SK-N-SH (cell line): ENCODE measurements at regions not wholly inside any gene's neighbourhood (a gene's known extent, or its start where the extent isn't known, plus 50 kb on each side); places are given as distances from the start of the nearest gene placed in this dataset.

Source experiments
- CTCF ChIA-PET: fragments of 300-600, 350-600 bp; formaldehyde crosslinking; extraction: SDS; loops from one replicate; lab custom pipeline; 2021; lab: Yijun Ruan, JAX
- POLR2A ChIA-PET: fragments of 350-600 bp; sonication (Branson Sonifier 250); formaldehyde crosslinking; extraction: SDS; loops from one replicate; lab custom pipeline; 2020; ENCODE audit warnings: antibody characterized with exemption, inconsistent platforms; lab: Yijun Ruan, JAX
- DNase-seq: peaks from one replicate; pipeline ENCODE4 v3.0.0; 2012
- H2AFZ ChIP-seq: fragments of 200-600 bp; sonication (generic); 2 replicates; pipeline ENCODE4 v1.8.1; 2016; ENCODE audit warnings: antibody characterized with exemption, mild to moderate bottlenecking, low read depth
- H3F3A ChIP-seq: fragments of 200-600 bp; sonication (generic); replicated peaks from 2 replicates; pipeline ENCODE3; 2016; ENCODE audit warnings: antibody characterized with exemption, mild to moderate bottlenecking; ENCODE audit not compliant: insufficient read depth
- H3K27ac ChIP-seq, 2 experiments: fragments of 200-500 bp in 1 of 2; fragments of 200-600 bp in 1 of 2; sonication (Bioruptor generic) in 1 of 2; sonication (generic), shearing (Covaris generic) in 1 of 2; 2 replicates each; pipeline versions ENCODE4 v1.5.1 to v1.6.1; 2014 to 2016; ENCODE audit warnings: low read depth in 2 of 2, inconsistent platforms in 1 of 2, low read length in 1 of 2, mild to moderate bottlenecking in 1 of 2, mixed read lengths in 1 of 2
- H3K27me3 ChIP-seq: fragments of 200-600 bp; sonication (generic), shearing (Covaris generic); 2 replicates; pipeline ENCODE4 v1.6.1; 2016; ENCODE audit warnings: mixed run types; ENCODE audit not compliant: insufficient read depth
- H3K36me3 ChIP-seq, 2 experiments: fragments of 200-500 bp in 1 of 2; fragments of 200-600 bp in 1 of 2; sonication (Bioruptor generic) in 1 of 2; sonication (generic) in 1 of 2; replicated peaks in 1 of 2; 2 replicates each; pipeline versions ENCODE3 to v1.5.1; 2014 to 2016; ENCODE audit warnings: low read length in 1 of 2, mild to moderate bottlenecking in 1 of 2; ENCODE audit not compliant: insufficient read depth in 2 of 2, control insufficient read depth in 1 of 2
- H3K4me1 ChIP-seq, 2 experiments: fragments of 200-500 bp in 1 of 2; fragments of 200-600 bp in 1 of 2; sonication (Bioruptor generic) in 1 of 2; sonication (generic), shearing (Covaris generic) in 1 of 2; 2 replicates each; pipeline versions ENCODE4 v1.5.1 to v1.6.1; 2014 to 2016; ENCODE audit warnings: low read depth in 1 of 2, low read length in 1 of 2, mixed run types in 1 of 2; ENCODE audit not compliant: insufficient read depth in 2 of 2, control insufficient read depth in 1 of 2
- H3K4me2 ChIP-seq: fragments of 200-600 bp; sonication (generic), shearing (Covaris generic); 2 replicates; pipeline ENCODE4 v1.6.1; 2017; ENCODE audit warnings: mixed run types
- H3K4me3 ChIP-seq, 2 experiments: fragments of 200-500 bp in 1 of 2; fragments of 200-600 bp in 1 of 2; sonication (Bioruptor generic) in 1 of 2; sonication (generic), shearing (Covaris generic) in 1 of 2; 2 replicates each; pipeline versions ENCODE4 v1.5.1 to v1.8.1; 2014 to 2016; ENCODE audit warnings: low read depth in 2 of 2, inconsistent platforms in 1 of 2, low read length in 1 of 2, mild to moderate bottlenecking in 1 of 2, mixed read lengths in 1 of 2, moderate library complexity in 1 of 2
- H3K79me2 ChIP-seq: fragments of 200-600 bp; sonication (generic); 2 replicates; pipeline ENCODE4 v1.8.1; 2017; ENCODE audit warnings: mild to moderate bottlenecking; ENCODE audit not compliant: insufficient read depth
- H3K9ac ChIP-seq: fragments of 200-600 bp; sonication (generic); 2 replicates; pipeline ENCODE4 v1.6.1; 2017; ENCODE audit warnings: mixed run types
- H3K9me2 ChIP-seq: fragments of 200-600 bp; sonication (generic); 2 replicates; pipeline ENCODE4 v1.6.1; 2017; ENCODE audit warnings: mixed run types
- H3K9me3 ChIP-seq: fragments of 200-600 bp; sonication (generic); 2 replicates; pipeline ENCODE4 v1.6.1; 2017; ENCODE audit warnings: mixed run types, mild to moderate bottlenecking, moderate library complexity
- H4K20me1 ChIP-seq: fragments of 200-600 bp; sonication (generic); 2 replicates; pipeline ENCODE4 v1.6.1; 2017; ENCODE audit warnings: mild to moderate bottlenecking, mixed run types; ENCODE audit not compliant: insufficient read depth
- CHD2 ChIP-seq: fragments of 150-350 bp; IDR thresholded peaks from 2 replicates; pipeline ENCODE4 v1.6.1; 2018; ENCODE audit warnings: low read length; ENCODE audit not compliant: partially characterized antibody
- ELF1 ChIP-seq: IDR thresholded peaks from 2 replicates; pipeline ENCODE4 v1.4.0; 2012
- EP300 ChIP-seq, 2 experiments: IDR thresholded peaks; 2 replicates each; pipeline versions ENCODE4 v1.4.0 to v1.6.1; 2012; ENCODE audit warnings: borderline replicate concordance in 1 of 2, low read depth in 1 of 2, low read length in 1 of 2
- EZH2phosphoT487 ChIP-seq: fragments of 200-600 bp; sonication (generic); IDR thresholded peaks from 2 replicates; pipeline ENCODE4 v1.6.1; 2017; ENCODE audit warnings: low read depth, mixed run types, mild to moderate bottlenecking, antibody characterized with exemption, moderate library complexity, borderline replicate concordance
- FOSL2 ChIP-seq: IDR thresholded peaks from 2 replicates; pipeline ENCODE4 v1.4.0; 2012; ENCODE audit warnings: low read depth, mild to moderate bottlenecking, moderate library complexity, borderline replicate concordance
- MEF2A ChIP-seq: IDR thresholded peaks from 2 replicates; pipeline ENCODE4 v1.4.0; 2012; ENCODE audit warnings: low read depth, borderline replicate concordance
- MXI1 ChIP-seq: IDR thresholded peaks from 2 replicates; pipeline ENCODE4 v1.6.1; 2012; ENCODE audit warnings: mild to moderate bottlenecking, low read depth, low read length, improper control_type of control experiment
- NRF1 ChIP-seq: IDR thresholded peaks from 2 replicates; pipeline ENCODE4 v1.6.1; 2012; ENCODE audit warnings: low read depth, mild to moderate bottlenecking, low read length
- PBX3 ChIP-seq: IDR thresholded peaks from 2 replicates; pipeline ENCODE4; 2012
- POLR2AphosphoS5 ChIP-seq: IDR thresholded peaks from 2 replicates; pipeline ENCODE4 v1.6.1; 2012; ENCODE audit warnings: low read depth, low read length
- RAD21 ChIP-seq: IDR thresholded peaks from 2 replicates; pipeline ENCODE4 v1.6.1; 2012; ENCODE audit warnings: mild to moderate bottlenecking, low read length
- RFX5 ChIP-seq: IDR thresholded peaks from 2 replicates; pipeline ENCODE4 v1.6.1; 2012; ENCODE audit warnings: mild to moderate bottlenecking, improper control_type of control experiment, low read length
- SIN3A ChIP-seq: IDR thresholded peaks from 2 replicates; pipeline ENCODE4 v1.6.1; 2012; ENCODE audit warnings: low read depth, mild to moderate bottlenecking, low read length, moderate library complexity, borderline replicate concordance
- SMC3 ChIP-seq: IDR thresholded peaks from 2 replicates; pipeline ENCODE4 v1.6.1; 2012; ENCODE audit warnings: low read depth, low read length, improper control_type of control experiment
- TAF1 ChIP-seq: IDR thresholded peaks from 2 replicates; pipeline ENCODE4 v1.6.1; 2012; ENCODE audit warnings: low read depth, mild to moderate bottlenecking, low read length, moderate library complexity, borderline replicate concordance
- TCF12 ChIP-seq: IDR thresholded peaks from 2 replicates; pipeline ENCODE4 v1.4.0; 2012
- USF1 ChIP-seq: IDR thresholded peaks from 2 replicates; pipeline ENCODE4 v1.4.0; 2012; ENCODE audit warnings: low read depth, borderline replicate concordance
- WGBS: methylation state at CpG from one replicate; pipeline ENCODE4 v1.1.6; 2017; ENCODE audit warnings: low lambda C conversion rate; 5-methylcytosine and 5-hydroxymethylcytosine counted together
- TF ChIP-seq, protein P1 (sequence below): fragments of 150-350 bp; IDR thresholded peaks from 2 replicates; pipeline ENCODE4 v1.6.1; 2017; ENCODE audit warnings: antibody characterized with exemption, low read length, low read depth, borderline replicate concordance
- TF ChIP-seq, protein P2 (sequence below): IDR thresholded peaks from 2 replicates; pipeline ENCODE4 v1.6.1; 2012; ENCODE audit warnings: mild to moderate bottlenecking, low read depth, low read length, moderate library complexity

GRCh38 chr12:123080634-123081033 is 70.3 kb downstream of the PITPNM2 start (continued):
- no peak for TF ChIP-seq EP300 (IDR thresholded peaks at IDR 0.05; ENCODE audit: borderline replicate concordance in 1 of 2, low read depth in 1 of 2, low read length in 1 of 2)
- no peak for TF ChIP-seq TAF1
- no peak for TF ChIP-seq RAD21
- TF ChIP-seq TCF12, result no peak
- no peak for TF ChIP-seq SIN3A
- TF ChIP-seq EZH2phosphoT487, result no peak
- no peak for TF ChIP-seq FOSL2
- TF ChIP-seq, all 33 proteins: peak for 0

GRCh38 chr12:123078531-123079155 is 72.2 kb downstream of the PITPNM2 start:
- CTCF ChIA-PET, result interaction anchor here (0.8 to 2.0 kb wide), 4 partner anchors 9 to 160 kb away, joined by 3 to 4 read pairs (median 4); no protein-coding TSS in a partner anchor
- Histone ChIP-seq H3F3A (no peaks in the 10 kb centered on the region), H3K9ac (no peak overlapping the region), H3K4me3 (no peak overlapping the region), H3K27me3 (no peaks in the 10 kb centered on the region), H3K27ac (no peak overlapping the region), H3K79me2 (no peaks in the 10 kb centered on the region), H2AFZ (no peak overlapping the region), H3K36me3 (no peaks in the 10 kb centered on the region), H4K20me1 (peaks cover 11% of the 10 kb centered on the region; the same call in 1 of the 2 replicates), H3K9me3 (no peaks in the 10 kb centered on the region), H3K9me2 (no peaks in the 10 kb centered on the region), H3K4me1 (peaks cover 8 to 36% of the 10 kb centered on the region in 2 experiments; a peak in 3 of 4 replicates), H3K4me2 (no peak overlapping the region)
- POLR2A ChIA-PET, result no interaction called here
- WGBS, result 93% methylated on average over 5 of the region's 13 CpGs
- no peak for DNase-seq
- TF ChIP-seq, protein P1, sequence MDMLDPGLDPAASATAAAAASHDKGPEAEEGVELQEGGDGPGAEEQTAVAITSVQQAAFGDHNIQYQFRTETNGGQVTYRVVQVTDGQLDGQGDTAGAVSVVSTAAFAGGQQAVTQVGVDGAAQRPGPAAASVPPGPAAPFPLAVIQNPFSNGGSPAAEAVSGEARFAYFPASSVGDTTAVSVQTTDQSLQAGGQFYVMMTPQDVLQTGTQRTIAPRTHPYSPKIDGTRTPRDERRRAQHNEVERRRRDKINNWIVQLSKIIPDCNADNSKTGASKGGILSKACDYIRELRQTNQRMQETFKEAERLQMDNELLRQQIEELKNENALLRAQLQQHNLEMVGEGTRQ, result no peak
- no peak for TF ChIP-seq MEF2A
- no peak for TF ChIP-seq EZH2phosphoT487
- TF ChIP-seq FOSL2, result no peak
- TF ChIP-seq MXI1, result no peak
- no peak for TF ChIP-seq RFX5
- no peak for TF ChIP-seq USF1
- no peak for TF ChIP-seq SMC3
- TF ChIP-seq TCF12, result no peak
- no peak for TF ChIP-seq NRF1
- TF ChIP-seq POLR2AphosphoS5, result no peak
- TF ChIP-seq CHD2, result no peak
- no peak for TF ChIP-seq ELF1
- TF ChIP-seq, protein P2, sequence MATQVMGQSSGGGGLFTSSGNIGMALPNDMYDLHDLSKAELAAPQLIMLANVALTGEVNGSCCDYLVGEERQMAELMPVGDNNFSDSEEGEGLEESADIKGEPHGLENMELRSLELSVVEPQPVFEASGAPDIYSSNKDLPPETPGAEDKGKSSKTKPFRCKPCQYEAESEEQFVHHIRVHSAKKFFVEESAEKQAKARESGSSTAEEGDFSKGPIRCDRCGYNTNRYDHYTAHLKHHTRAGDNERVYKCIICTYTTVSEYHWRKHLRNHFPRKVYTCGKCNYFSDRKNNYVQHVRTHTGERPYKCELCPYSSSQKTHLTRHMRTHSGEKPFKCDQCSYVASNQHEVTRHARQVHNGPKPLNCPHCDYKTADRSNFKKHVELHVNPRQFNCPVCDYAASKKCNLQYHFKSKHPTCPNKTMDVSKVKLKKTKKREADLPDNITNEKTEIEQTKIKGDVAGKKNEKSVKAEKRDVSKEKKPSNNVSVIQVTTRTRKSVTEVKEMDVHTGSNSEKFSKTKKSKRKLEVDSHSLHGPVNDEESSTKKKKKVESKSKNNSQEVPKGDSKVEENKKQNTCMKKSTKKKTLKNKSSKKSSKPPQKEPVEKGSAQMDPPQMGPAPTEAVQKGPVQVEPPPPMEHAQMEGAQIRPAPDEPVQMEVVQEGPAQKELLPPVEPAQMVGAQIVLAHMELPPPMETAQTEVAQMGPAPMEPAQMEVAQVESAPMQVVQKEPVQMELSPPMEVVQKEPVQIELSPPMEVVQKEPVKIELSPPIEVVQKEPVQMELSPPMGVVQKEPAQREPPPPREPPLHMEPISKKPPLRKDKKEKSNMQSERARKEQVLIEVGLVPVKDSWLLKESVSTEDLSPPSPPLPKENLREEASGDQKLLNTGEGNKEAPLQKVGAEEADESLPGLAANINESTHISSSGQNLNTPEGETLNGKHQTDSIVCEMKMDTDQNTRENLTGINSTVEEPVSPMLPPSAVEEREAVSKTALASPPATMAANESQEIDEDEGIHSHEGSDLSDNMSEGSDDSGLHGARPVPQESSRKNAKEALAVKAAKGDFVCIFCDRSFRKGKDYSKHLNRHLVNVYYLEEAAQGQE, result no peak
- TF ChIP-seq PBX3, result no peak
